CD4-positive, alpha-beta T cell treated with Interleukin-4 for 4 hours (primary cell): ENCODE measurements at regions not wholly inside any gene's neighbourhood (a gene's known extent, or its start where the extent isn't known, plus 50 kb on each side); places are given as distances from the start of the nearest gene placed in this dataset.

Experiments used
- DNase-seq: peaks from one replicate; pipeline ENCODE4 v3.0.0-alpha.2; 2020

DNA sequence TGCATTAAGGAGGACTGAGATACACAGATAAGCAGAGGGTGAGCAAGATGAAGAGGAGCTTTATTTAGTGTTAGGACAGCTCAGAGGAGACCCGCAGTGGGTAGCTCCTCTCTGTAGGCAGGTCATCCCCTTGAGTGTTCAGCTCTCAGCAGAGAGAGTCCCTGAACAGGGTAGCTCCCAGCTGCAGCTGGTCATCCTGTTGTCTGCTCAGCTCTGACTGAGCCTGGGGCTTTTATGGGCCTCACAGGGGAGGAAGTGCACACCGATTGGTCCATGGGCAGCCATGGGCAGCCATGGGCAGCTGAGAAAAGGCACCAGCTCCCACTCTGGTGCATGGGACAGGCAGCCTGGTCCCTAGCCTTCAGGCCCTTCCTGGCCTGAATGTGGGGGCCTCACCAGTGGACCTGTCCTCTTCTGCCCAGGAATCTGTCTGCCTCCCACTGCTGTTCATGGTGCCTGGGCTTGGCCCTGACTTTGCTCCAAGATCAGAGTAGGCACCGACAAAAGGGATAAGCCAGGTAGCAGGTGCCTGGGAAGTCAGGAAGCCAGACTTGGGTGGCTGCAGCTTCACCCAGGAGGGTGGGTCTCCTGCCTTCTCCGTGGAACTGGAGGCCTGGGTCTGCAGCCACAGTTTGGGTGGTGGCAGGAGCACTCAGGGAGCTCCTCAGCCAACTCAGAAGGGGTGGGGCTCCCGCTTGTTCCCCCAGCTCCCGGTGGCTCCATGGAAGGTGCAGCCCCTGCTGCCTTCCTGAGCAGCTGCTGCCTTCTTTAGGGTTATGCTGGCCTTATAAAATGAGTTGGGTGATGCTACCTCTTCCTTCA, 54.7 kb downstream of the MYEOV start:
- no peak for DNase-seq

DNA sequence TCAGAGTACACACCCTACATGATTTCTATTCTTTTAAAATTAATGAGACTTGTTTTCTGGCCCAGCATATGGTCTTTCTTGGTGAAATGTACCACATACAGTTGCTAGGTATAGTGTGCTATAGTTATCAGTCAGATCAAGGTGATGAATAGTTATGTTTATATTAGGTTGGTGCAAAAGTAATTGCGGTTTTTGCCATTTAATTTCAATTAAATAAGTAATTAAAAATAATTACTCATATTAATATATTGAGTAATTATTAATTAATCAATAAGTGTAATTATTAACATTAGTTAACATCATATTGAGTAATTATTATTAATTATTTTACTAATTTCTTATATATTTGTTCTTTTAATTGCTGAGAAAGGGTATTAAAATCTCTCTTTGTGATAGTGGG, 56.1 kb downstream of the MYEOV start:
- DNase-seq: no peak

DNA sequence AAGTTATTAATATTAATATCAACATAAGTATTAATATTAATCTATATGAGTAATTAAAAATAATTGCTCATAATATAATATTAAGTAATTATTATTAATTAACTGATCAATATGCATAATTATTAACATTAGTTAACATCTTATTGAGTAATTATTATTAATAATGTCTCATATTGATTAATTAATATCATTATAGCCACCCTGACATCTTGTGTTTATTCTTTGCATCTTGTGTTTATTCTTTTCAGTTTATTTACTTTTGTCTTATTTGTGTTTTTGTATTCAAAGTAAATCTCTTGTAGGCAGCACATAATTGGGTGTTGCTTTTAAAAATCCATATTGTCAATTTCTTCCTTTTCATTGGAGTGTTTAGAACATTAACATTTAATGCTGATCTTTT, 56.6 kb downstream of the MYEOV start:
- DNase-seq: no peak

DNA sequence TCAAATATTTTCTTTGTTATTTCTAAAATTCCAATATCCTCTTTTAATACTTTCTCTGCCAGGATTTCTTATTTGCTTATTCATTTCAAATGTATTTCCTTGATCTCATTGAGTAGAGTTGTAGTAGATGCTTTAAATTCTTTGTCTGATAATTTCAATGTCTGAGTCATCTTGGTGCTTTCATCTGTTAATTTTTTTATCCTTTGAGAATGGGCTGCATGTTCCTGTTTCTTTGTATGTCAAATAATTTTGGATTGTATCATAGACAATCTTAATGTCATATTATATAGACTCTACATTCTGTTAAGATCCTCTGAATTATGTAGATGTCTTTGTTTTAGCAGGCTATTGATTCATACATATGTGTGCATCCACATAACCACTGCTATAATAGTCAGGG, 57.5 kb downstream of the MYEOV start:
- DNase-seq: no peak

DNA sequence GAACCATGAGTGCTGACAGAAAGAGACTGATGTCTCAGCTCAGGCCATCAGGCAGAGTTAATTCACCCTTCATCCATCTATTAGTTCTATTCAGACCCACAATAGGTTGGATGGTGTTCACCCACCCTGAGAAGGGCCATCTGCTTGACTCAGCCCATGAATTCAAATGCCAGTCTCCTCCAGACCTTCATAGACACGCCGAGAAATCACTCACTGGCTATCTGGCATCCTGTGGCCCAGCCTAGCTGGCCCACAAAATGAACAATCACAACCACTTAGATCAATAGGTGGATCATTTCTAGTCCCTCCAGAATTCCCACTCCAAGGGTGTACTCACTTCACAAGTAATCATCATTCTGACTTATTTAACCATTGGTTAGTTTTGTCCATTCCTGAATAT, 58.2 kb downstream of the MYEOV start:
- no peak for DNase-seq

DNA sequence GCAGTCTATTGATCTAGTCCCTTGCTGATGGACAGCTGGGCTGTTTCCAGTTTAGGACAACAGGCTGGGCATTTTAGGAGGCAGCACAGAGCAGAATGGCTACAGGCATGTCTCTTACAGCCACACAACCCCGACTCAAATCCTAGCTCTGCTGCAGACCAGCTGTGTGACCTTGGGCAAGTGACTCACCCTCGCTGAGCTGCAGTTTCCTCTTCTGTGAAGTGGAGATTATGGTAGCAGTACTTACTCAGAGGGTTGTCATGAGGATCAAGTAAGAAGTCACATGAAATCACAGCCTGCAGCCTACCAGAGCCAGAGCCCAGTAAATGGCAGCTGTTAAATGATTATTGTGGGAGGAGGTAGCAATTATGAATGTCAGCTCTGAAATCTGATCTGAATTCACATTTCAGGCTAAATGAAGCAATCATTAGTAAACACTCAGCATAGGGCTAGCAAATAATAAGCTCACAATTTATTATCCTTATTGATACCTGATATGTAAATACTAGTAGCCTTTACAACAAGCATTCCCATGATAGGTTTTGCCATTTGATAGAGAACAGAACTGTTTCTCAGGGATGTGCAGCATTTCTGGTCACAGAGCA, 58.9 kb downstream of the MYEOV start:
- peak; percentile 0 for DNase-seq

DNA sequence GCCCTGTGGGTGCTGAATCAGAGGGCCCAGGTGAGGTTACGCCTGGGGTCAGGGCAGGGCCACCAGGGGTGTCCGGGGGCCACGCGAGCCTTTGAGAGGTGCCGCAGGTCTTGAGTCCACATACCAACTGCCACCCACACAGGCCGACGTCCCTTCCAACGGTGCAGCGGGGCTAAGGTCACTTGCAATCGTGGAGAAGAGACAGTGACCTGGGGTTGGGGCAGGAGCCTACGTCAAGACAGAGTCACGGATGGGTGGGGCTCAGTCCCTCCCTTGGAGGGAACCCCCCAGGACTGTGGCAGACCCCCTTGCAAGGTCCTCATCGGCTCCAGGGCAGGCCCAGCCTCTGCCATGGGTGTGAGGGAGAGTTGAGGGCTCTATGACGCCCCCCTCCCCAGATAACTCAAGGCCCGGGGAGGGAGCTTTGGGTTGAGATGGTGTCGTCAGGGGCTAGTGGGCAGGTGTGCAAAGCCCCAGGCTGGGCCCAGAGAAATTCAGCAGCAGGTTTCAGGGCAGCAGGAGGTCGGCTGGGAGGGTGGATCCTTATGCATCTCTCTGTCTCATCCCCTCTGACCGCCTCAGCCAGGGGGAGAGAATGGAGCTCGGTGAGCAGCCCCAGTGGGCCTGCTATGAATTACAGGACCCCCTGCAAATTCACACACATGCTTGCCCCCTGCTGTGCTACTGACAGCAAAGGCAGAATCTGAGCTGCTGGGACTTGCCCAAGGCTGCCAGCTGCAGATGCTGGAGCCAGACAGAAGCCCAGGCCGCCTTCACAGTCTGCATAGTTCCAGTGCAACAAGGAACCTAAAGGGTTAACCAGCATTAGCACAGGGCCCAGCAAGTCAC, 60.0 kb downstream of the MYEOV start:
- DNase-seq: no peak

DNA sequence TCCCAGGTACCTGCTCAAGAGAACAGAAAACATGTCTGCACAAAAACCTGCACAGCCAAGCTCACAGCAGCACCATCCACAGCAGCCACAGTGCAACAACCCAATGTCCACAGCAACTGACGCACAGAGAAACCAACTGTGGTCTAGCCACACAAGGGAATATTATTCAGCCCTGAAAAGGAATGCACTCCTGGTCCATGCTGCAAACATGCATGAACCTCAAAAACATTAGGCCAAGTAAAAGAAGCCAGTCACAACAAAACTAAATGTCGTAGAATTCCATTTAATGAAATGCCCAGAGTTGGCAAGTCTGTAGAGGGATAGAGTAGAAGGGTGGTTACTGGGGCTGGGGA, 60.6 kb downstream of the MYEOV start:
- DNase-seq: no peak

DNA sequence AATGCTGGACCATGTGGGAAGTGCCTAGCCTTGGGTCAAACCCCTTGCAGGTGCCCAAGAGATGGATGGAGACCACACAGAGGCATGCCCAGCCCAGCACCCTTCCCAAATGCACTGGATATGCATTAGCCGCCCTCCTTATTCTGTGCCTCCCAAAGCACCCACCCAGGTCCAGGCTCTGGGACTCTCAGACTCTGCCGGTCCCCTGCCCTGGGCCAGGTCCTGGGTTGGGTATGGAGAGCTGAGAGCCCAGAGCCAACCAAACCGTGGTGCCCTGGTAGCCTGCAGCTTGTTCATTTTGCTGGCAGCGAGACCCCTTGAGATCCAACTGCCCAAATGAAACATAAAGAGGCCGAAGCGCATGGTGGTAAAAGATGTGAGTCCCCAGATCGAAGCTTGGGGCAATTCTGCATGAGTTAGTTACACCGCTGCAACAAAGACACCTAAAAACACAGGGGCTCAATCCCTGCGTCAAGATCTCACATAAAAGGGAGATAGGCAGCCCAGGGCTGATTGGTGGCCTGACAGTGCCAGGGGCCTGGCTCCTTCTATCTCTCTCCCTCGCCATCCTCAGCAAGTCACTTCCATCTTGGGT, 61.5 kb downstream of the MYEOV start:
- DNase-seq: no peak

DNA sequence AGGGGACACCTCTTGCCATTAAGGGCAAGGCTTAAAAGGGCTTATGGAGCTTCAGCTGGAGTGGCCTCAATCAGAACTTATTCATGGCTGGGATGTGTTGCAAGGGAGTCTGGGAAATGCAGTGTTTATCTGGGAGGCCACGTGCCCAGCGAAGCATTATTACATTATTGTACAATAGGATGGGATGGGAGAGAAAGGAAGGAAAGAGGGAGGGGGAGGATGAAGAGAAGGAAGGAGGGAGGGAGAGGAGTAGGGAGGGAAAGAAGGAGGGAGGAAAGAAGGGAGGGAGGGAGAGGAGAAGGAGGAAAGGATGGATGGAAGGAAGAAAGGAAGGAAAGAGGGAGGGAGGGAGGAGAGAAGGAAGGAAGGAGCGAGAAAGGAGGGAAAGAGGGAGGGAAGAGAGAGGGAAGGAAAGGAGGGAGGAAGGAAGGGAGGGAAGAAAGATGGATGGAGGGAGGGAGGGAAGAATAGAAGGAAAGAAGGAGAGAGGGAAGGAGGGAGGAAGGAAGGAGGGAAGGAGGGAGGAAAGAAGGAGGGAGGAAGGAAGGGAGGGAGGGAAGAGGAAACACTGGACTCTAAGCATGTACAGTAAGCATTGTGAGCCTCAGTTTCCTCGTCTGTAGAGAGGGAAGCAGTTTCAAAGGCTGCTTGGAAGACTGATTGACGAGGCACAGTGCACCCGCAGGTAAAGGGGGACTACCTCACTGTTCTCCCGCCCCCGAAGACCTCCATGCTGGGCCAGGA, 62.2 kb downstream of the MYEOV start:
- no peak for DNase-seq

DNA sequence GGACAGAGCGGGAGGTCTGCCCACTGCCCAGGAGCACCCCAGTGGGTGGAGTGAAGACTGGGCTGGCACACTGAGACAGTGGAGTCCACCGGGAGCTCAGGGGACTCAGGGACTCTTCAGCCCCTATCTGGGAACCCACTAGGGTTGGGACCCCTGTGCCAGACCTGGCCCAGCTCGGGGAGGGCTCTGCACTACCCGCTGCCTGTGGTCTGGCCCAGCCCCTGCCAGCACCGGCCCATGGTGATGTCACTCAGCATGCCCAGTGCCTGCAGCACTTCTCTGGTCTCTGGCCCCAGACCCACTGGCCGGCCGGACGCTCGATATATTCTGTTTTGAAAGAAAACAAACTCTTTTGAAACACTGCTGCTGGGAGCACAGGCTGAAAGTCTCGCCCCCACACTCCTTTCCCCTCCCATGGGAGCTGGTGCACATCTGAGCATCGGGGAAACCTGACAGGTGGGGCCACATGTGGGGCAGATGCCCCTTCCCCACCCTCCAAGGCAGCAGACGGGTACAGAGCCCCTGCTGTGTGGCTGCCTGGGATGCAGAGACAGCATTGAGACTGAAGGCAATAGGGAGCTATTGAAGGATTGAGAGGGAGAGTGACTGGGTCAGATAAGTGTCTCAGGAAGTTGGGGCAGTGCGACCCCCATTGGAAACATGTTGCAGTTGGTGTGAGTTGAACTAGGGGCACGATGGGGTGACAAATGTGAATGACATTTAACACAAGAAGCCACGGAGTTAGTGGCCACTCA, 62.9 kb downstream of the MYEOV start:
- DNase-seq: no peak

DNA sequence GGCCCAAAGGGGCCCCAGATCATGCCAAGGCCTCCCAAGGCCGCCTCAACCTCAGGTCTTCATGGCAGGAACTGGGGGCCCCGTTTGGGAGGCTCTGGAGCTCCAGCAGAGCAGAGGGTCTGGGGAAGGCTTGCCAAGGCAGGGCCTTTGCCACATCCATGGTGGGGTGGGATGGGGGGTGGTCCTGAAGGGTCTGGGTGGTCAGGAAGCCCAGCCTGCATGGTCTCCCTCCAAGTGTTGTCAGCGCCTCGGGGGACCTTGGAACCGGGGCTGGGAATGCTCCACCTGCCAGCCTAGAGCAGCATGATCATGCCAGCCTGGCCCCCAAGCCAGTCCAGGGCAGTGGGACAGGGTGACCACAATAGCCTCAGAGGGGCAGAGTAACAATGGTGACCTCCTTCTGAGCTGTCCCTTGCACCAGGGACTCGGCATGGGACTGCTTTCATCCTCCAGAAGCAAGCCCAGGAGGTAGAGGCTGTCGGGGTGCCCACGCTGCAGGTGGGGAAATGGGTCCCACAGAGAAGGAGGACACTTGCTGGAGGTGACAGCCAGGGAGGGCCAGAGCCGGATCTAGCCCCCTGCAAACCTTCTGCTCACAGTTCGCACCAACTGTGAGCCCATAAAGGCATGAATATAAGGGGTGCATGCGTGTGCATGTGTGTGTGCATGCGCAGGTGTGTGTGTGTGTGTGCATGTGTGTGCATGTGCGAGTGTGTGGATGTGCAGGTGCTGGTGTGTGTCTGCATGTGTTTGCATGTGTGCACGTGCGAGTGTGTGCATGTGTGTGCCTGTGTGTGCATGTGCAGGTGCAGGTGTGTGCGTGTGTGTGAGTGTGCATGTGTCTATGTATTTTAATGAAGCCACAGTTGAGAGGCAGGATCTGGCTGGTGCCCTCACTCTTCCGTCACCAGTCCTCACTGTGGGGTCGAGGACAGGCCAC, 63.8 kb downstream of the MYEOV start:
- no peak for DNase-seq

DNA sequence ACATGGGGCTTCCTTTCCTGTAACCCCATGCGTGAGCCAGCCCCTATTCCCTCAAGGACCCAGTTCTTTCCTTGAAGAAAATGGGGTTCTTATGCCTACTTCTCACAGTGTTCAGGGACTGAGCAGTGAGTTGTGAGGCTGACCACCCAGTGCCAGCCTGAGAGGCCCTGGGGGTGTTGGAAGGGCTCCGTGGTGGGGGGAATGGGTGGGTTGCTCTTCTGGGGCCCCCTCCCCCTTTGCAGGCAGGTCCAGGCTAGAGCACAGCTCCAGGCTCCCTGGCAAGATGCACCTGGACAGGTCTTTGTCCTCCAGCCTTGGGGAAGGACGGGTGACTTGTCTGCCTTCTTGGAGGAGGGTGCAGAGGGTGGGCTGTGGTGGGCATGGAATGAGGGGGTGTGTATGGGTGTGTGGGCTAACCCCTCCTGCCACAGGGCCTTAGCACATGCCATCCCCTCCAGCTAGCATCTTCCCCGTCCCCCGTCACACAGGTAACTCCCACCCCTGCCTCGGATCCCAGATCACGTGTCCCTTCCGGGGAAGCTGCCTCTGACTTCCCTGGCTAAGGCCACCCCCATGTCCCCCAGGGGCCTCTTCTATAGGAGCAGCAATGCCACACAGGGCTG, 64.6 kb downstream of the MYEOV start:
- DNase-seq: no peak

DNA sequence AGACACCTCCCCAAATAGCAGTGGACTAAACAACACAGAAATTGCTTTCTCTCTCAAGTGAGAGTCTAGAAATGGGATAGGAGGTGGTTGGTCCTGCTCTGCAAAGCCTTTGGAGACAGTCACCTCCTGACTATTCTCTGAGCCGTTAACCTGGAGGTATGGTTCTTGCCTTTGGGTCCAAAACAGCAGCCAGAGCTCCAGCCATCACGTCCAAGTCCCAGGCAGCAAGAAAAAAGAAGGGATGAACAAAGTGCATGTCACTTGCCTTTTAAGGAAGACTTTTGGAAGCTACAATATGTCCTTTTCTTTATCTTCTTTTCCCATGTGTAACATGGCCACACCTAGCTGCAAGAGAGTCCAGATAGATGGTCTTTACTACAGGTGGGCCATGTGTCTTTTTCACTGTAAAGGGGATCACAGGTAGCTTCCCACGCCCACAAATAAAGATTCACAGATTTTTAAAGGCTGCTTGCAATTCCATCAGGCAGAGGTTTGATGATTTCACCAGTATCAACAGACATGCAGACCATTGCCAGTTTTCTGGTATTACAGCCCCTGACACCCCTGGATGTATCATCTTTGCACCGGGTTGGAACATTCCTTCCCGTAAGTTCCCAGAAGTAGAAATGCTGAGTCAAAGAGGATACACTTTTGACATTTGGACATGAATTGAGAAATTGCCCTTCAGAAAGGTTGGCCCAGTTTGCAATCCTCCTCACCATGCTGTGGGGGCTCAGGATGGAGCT, 66.0 kb downstream of the MYEOV start:
- no peak for DNase-seq

DNA sequence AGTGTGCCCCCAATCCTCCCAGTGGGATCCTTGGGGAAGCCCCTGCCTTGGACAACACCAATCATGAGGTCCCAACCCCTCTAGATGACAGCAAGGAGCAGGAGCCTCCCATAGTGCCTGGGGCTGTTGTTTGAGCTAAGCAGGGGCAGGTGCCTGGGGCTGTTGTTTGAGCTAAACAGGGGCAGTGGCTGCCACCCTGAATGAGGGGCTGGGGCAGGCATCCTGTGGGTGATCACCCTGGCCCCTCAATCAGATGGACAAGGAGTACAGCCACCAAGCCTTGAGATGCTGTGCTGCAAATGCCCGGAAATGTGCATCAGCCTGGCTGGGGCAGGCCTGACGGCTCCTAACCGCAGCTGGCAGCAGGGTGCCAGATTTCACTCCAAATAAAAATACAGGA, 66.7 kb downstream of the MYEOV start:
- no peak for DNase-seq

DNA sequence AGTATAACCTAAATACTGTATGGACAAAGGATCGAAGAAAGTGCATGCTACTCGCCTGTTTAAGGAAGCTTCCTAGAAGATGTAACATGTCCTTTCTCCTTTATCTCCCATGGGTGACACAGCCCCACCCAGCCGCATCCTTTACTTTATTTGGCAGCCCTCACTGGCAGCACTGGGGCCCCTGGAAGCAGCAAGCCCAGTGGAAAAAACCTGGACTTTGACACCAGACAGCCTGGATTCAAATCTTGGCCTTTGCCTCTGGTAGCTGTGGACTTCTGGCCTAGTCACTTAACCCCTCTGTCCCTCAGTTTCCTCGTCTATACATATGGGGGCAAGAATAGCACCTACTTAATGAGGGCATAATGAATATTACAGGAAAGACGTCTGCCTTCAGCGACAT, 67.1 kb downstream of the MYEOV start:
- DNase-seq: no peak

DNA sequence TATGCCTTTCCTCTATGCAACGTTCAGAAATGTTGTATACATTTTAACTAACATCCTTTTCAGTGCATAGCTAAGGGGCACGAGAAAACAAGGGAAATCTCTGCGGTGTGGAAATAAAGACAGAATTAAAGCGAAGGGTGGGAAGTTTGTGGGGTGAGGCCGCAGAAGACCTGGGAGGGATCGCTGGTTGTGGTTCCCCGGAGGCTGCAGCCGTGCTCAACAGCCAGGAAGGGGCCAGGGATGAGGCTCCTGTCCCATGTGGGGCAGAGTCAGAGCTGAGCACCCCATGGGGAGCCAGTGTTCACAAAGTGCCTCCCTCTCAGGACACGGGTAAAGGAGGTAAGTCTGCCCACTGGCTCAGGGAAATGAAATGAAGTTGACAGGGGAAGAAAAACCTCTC, 67.5 kb downstream of the MYEOV start:
- DNase-seq: no peak

DNA sequence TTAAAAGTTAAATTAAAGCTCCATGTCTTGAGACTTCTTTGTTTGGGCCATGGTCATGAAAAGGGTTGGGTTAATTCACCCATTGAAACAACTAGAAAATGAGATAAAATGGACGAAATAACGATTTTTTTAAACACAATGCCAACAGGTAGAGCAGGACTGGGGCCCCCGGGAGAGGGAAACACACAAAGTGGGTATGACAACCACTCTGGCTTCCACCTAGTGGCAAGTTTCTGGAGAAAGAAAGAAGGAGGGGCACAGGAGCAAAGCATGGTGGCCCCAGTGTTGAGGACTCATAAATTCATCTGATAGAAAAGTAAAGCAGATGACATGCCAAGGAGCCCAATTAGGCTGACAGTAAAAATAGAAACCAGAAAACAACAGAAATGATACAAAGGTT, 68.4 kb downstream of the MYEOV start:
- DNase-seq: no peak

DNA sequence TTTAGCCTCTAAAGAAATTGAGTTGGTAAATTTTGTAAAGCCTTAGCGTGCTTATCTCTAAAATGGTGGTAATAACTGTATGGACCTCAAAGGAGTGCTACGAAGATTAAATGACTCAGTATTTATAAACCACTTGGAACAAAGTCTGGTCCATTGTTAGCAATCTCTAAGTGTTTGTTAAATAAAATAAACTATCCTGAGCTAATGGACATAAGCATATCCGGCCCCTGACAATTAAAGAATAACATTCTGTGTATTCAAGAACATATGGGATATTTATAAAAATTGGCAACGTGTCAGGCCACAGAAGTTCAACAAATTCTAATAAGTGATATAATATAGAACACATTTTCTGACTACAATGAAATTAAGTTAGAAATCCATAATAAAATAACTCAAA, 71.0 kb downstream of the MYEOV start:
- DNase-seq: no peak

DNA sequence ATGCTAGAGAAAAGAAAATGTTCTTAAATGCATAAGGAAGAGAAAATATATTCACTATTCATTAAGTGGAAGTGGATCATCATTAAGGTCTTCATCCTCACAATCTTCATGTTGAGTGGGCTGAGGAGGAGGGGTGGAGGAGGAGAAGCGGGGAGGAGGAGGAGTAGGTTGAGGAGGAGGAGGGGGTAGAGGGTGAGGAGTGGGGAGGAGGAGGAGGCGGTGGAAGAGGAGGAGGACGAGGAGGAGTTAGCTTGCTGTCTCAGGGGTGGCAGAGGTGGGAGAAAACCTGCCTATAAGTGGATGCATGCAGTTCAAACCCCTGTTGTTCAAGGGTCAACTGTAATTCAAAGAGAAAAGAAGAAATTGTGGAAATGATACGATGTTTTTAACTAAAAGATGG, 71.6 kb downstream of the MYEOV start:
- DNase-seq: no peak
